HFF-Myc (cell line): ENCODE measurements at regions not wholly inside any gene's neighbourhood (a gene's known extent, or its start where the extent isn't known, plus 50 kb on each side); places are given as distances from the start of the nearest gene placed in this dataset.

Source experiments
- DNase-seq: peaks from one replicate; pipeline ENCODE4 v3.0.0-alpha.2; 2011; ENCODE audit warnings: low read depth; ENCODE audit errors: extremely low read depth
- H3K4me3 ChIP-seq: replicated peaks from 2 replicates; pipeline ENCODE4 v1.5.1; 2011; ENCODE audit warnings: low read depth, mild to moderate bottlenecking, control low read depth, low read length
- TF ChIP-seq, protein P1 (sequence below): IDR thresholded peaks from 2 replicates; pipeline ENCODE4 v1.5.1; 2012; ENCODE audit warnings: mild to moderate bottlenecking, low read depth, low read length, control low read depth; ENCODE audit errors: missing control alignments

DNA sequence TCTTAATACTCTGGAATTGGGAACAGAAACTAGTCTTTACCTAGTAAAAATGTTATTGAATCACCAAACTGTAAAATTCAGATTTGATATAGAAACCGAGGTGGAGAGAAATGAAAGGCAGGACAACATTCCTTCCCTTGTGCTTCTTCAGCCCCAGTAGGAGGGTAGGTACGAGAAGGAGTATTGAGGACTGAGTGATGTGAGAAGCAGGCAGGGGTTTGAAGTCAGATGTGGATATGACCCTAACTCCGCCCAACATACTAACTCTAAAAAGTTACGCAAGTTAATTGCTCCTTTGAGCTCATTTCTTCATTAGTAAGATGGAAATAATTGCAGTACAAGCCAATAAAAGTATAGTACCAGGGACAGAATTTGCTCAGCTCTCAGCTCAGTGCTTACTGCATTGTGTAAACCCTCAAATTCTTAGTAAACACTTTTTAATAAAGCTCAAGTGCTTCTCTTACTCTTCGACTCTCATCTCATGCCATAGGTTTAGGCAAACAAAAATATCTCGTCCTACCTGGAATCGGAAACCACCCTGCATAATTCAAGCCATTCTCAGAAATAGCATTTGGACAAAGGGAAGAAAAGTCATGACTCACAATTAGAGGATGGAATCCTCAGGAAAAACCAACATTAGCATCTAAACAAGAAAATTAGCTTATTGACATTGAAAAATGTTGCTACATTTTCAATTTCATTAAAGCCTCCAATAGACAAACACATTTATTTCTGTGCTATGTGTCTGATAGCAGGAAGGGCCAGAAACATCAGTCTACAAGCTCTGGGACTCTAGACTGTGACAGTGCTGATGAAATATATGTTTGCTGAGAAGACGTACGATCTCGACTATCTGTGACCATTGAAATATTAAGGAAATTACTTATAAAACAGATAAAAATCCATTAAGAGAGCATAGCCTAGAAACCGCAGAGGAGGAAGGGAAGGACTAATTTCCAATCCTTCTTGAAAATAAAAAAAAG lies 161.3 kb downstream of the HNMT start:
- TF ChIP-seq, protein P1, sequence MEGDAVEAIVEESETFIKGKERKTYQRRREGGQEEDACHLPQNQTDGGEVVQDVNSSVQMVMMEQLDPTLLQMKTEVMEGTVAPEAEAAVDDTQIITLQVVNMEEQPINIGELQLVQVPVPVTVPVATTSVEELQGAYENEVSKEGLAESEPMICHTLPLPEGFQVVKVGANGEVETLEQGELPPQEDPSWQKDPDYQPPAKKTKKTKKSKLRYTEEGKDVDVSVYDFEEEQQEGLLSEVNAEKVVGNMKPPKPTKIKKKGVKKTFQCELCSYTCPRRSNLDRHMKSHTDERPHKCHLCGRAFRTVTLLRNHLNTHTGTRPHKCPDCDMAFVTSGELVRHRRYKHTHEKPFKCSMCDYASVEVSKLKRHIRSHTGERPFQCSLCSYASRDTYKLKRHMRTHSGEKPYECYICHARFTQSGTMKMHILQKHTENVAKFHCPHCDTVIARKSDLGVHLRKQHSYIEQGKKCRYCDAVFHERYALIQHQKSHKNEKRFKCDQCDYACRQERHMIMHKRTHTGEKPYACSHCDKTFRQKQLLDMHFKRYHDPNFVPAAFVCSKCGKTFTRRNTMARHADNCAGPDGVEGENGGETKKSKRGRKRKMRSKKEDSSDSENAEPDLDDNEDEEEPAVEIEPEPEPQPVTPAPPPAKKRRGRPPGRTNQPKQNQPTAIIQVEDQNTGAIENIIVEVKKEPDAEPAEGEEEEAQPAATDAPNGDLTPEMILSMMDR = no peak
- DNase-seq = no peak
- no peak overlapping the region for H3K4me3 ChIP-seq

DNA sequence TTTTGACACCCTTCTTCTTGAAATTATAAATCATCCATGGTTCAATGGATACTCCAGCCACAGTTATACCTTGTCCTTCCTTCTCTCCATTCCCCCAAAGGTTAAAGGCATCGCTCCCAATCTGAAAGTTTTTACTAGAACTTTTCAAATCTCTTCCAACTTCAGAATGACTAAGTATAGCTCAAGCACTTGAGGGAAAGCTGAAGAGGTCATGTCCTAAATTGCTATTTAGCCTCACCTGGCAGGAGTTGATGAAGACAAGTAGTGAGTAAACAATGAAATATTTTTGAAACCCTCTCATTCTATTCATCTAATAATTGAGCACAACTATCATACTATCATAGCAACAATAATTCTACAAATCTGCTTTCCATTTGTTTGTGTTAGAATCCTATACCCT lies 167.8 kb downstream of the HNMT start:
- DNase-seq = no peak
- TF ChIP-seq, protein P1 = no peak
- H3K4me3 ChIP-seq = no peak overlapping the region

DNA sequence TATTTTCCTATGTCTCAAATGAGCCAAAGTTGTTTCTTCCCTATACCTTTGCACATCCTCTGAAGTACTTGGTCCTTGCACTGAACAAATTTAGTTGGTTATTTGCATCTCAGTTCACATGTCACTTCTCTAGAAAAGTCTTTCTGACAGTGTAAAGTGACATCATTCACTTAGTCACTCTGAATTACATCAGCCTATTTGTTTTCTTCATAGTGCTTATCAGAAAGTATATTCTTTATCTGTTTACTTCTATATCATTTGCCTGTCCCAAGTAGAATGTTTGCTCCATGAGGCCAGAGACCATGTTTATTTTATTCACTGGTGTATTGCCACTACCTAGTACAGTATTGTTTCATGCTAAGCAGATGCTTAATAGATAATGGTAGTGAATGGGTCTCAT lies 173.7 kb downstream of the HNMT start:
- DNase-seq = no peak
- TF ChIP-seq, protein P1 = no peak
- H3K4me3 ChIP-seq = no peak overlapping the region

DNA sequence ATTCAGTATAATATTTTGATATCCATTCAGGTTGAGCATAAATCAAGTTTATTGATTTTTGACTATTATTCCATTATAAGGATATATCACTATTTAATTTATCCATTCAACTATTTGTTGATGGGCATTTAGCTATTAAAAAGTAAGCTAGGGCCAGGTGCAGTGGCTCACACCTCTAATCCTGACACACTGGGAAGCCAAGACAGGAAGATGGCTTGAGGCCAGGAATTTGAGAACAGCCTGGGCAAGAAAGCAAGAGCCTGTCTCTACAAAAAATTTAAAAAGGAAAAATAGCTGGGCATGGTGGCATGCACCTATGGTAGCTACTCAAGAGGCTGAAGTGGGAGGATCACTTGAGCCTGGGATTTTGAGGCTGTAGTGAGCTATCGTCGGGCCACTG lies 183.5 kb downstream of the HNMT start:
- DNase-seq = no peak
- H3K4me3 ChIP-seq = no peak overlapping the region
- TF ChIP-seq, protein P1 = no peak

DNA sequence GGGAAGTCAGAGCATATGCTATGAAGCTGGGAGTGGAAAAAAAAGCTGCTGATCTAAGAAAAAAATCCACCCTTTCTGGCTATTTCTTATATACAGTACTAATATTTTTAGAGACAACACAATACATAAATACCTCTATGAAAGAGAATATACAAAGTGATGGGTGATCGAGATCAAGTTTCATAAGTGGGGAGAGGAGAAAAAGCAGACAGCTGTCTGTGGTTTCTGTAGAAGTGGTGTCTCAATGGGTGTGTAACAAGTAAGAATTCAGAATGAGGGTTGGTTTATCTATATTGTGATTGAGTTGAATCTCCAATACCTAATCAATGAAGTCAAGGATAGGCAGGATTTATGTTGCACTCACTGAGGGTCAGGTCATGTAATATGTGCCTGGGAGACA lies 191.0 kb downstream of the HNMT start:
- no peak for DNase-seq
- H3K4me3 ChIP-seq = no peak overlapping the region
- TF ChIP-seq, protein P1 = no peak

DNA sequence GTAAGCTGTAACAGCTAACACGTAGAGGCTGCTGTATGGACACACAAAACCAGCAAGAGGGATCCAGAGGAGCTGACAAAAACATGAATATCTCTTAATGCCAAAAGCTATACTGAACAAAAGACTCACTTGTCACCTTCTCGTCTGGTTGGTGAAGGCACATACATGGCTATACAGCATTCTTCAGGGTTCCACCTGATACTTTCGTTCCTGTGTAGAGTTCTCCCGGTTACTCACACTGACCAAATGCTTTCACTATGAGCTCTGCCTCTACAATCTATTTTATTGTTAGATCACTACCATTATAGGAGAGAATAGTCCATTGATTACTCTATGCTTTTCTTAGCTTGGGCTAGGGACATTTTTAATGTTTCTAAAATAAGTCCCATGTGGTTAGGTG lies 193.1 kb downstream of the HNMT start:
- no peak overlapping the region for H3K4me3 ChIP-seq
- TF ChIP-seq, protein P1 = no peak
- no peak for DNase-seq
